OCI-LY1 (cell line): ENCODE measurements at regions not wholly inside any gene's neighbourhood (a gene's known extent, or its start where the extent isn't known, plus 50 kb on each side); places are given as distances from the start of the nearest gene placed in this dataset.

ENCODE experiments used
- H2AFZ ChIP-seq: fragments of 200-600 bp; sonication (generic), shearing (Covaris generic); 2 replicates; pipeline ENCODE4 v1.6.0; 2014; ENCODE audit warnings: antibody characterized with exemption, mild to moderate bottlenecking, low read length
- H3F3A ChIP-seq: fragments of 200-600 bp; sonication (generic), shearing (Covaris generic); 2 replicates; pipeline ENCODE4 v1.6.0; 2014; ENCODE audit warnings: mild to moderate bottlenecking, antibody characterized with exemption, low read length, moderate library complexity; ENCODE audit not compliant: insufficient read depth
- H3K27ac ChIP-seq: fragments of 200-600 bp; sonication (generic); 2 replicates; pipeline ENCODE4 v1.5.1; 2014; ENCODE audit warnings: low read length, mixed run types, mild to moderate bottlenecking, low read depth; ENCODE audit not compliant: poor library complexity, severe bottlenecking
- H3K27me3 ChIP-seq: fragments of 200-600 bp; sonication (generic); 2 replicates; pipeline ENCODE4 v1.6.0; 2014; ENCODE audit warnings: antibody characterized with exemption, mild to moderate bottlenecking, low read length, moderate library complexity; ENCODE audit not compliant: insufficient read depth
- H3K36me3 ChIP-seq: fragments of 200-600 bp; sonication (generic); 2 replicates; pipeline ENCODE4 v1.6.1; 2014; ENCODE audit warnings: mild to moderate bottlenecking, antibody characterized with exemption, low read length, moderate library complexity, mixed read lengths; ENCODE audit not compliant: insufficient read depth
- H3K4me1 ChIP-seq: fragments of 200-600 bp; sonication (generic); 2 replicates; pipeline ENCODE4 v1.5.1; 2014; ENCODE audit warnings: mild to moderate bottlenecking, low read length, moderate library complexity; ENCODE audit not compliant: insufficient read depth, severe bottlenecking
- H3K4me2 ChIP-seq: fragments of 200-600 bp; sonication (generic), shearing (Covaris generic); 2 replicates; pipeline ENCODE4 v1.6.1; 2014; ENCODE audit warnings: low read length
- H3K4me3 ChIP-seq: fragments of 200-600 bp; sonication (generic); 2 replicates; pipeline ENCODE4 v1.5.1; 2014; ENCODE audit warnings: low read length, low read depth, mild to moderate bottlenecking, mixed read lengths; ENCODE audit not compliant: poor library complexity, severe bottlenecking
- H3K79me2 ChIP-seq: fragments of 200-600 bp; shearing (Covaris generic); 2 replicates; pipeline ENCODE4 v1.6.1; 2016; ENCODE audit warnings: mixed run types, low read length, mixed read lengths; ENCODE audit not compliant: insufficient read depth
- H3K9ac ChIP-seq: fragments of 200-600 bp; sonication (generic), shearing (Covaris generic); 2 replicates; pipeline ENCODE4 v1.6.1; 2014; ENCODE audit warnings: mild to moderate bottlenecking, low read length, mixed read lengths
- H3K9me2 ChIP-seq: fragments of 200-600 bp; sonication (generic), shearing (Covaris generic); 2 replicates; pipeline ENCODE4 v1.6.1; 2014; ENCODE audit warnings: low read depth, mild to moderate bottlenecking, low read length, mixed read lengths
- H3K9me3 ChIP-seq: fragments of 200-600 bp; shearing (Covaris generic); 2 replicates; pipeline ENCODE4 v1.6.1; 2014; ENCODE audit warnings: low read length, mixed read lengths
- H4K20me1 ChIP-seq: fragments of 200-600 bp; sonication (generic), shearing (Covaris generic); 2 replicates; pipeline ENCODE4 v1.6.0; 2016; ENCODE audit warnings: mild to moderate bottlenecking, low read length; ENCODE audit not compliant: insufficient read depth
- CTCF ChIP-seq: fragments of 200-600 bp; sonication (generic), shearing (Covaris generic); IDR thresholded peaks from 2 replicates; pipeline ENCODE4 v1.5.1; 2017; ENCODE audit warnings: mild to moderate bottlenecking, antibody characterized with exemption, low read length, moderate library complexity, mixed read lengths
- EZH2 ChIP-seq: fragments of 200-600 bp; sonication (generic), shearing (Covaris generic); IDR thresholded peaks from 2 replicates; pipeline ENCODE4 v1.8.0; 2017; ENCODE audit warnings: borderline replicate concordance, mixed run types, mild to moderate bottlenecking, antibody characterized with exemption, low read length, moderate library complexity, mixed read lengths

DNA sequence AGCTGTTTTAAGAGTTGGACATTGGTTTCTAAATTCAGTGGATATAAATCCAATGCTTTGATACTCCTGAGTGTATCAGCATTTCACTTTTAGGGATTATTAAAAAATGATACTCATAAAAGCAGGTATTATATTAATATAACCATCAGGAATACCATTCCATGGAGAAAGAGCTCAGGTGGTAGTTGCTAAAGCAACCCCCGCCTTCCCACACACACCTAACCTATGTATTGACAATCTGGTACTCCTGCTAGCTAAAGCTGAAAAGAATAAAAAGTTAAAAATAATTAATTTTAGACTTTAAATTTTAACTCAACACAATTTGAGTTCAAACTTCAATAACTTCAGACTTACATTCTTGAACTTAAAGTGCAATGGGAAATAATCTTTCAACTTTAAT, 717.1 kb upstream of the HS3ST1 start:
- no peak for TF ChIP-seq EZH2
- TF ChIP-seq CTCF: no peak
- no peaks in the 10 kb centered on the region for H3F3A ChIP-seq
- H4K20me1 ChIP-seq: no peaks in the 10 kb centered on the region
- no peaks in the 10 kb centered on the region for H3K9me3 ChIP-seq
- H3K36me3 ChIP-seq: no peaks in the 10 kb centered on the region
- H3K9me2 ChIP-seq: no peaks in the 10 kb centered on the region
- no peak overlapping the region for H3K4me3 ChIP-seq
- no peaks in the 10 kb centered on the region for H3K79me2 ChIP-seq
- H3K27ac ChIP-seq: no peak overlapping the region
- H2AFZ ChIP-seq: no peak overlapping the region
- no peak overlapping the region for H3K9ac ChIP-seq
- no peaks in the 10 kb centered on the region for H3K27me3 ChIP-seq
- no peak overlapping the region for H3K4me2 ChIP-seq
- no peaks in the 10 kb centered on the region for H3K4me1 ChIP-seq

- TF ChIP-seq CTCF (no peak), EZH2 (no peak)
- no peaks in the 10 kb centered on the region for H3K9me3 ChIP-seq
Measured at GRCh38 chr4:12145106-12145505, 716.4 kb upstream of the HS3ST1 start.

DNA sequence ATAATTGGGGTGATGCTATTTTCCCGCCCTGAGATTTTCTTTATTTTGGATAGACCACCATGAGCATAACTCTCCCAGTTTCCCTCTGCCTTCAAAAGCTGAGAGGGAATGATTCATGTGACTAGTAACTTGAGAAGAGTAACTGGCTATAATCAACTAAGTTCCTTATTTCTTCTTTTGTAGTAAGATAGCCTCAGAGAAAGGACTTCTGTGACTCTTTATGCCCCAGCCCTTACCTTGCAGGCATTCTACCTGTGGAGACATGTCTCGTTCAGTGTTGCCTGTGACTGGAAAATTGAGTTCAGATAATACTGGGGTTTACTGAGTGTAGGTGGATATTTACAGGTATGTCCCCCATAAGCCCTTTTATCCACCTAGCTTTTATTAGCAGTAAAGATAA, 715.4 kb upstream of the HS3ST1 start:
- Histone ChIP-seq H3K36me3 (no peaks in the 10 kb centered on the region), H3K79me2 (no peaks in the 10 kb centered on the region), H3F3A (no peaks in the 10 kb centered on the region), H3K9ac (no peak overlapping the region), H3K27me3 (no peaks in the 10 kb centered on the region), H4K20me1 (no peaks in the 10 kb centered on the region), H3K4me1 (no peaks in the 10 kb centered on the region), H2AFZ (no peak overlapping the region), H3K4me3 (no peak overlapping the region), H3K4me2 (no peak overlapping the region), H3K27ac (no peak overlapping the region), H3K9me2 (no peaks in the 10 kb centered on the region), H3K9me3 (no peaks in the 10 kb centered on the region)
- TF ChIP-seq EZH2: no peak
- TF ChIP-seq CTCF: no peak

More at GRCh38 chr4:12145106-12145505, 716.4 kb upstream of the HS3ST1 start:
- H4K20me1 ChIP-seq: no peaks in the 10 kb centered on the region
- H3K27ac ChIP-seq: no peak overlapping the region
- no peaks in the 10 kb centered on the region for H3K9me2 ChIP-seq
- H3K4me2 ChIP-seq: no peak overlapping the region
- no peak overlapping the region for H3K9ac ChIP-seq
- H3F3A ChIP-seq: no peaks in the 10 kb centered on the region
- no peak overlapping the region for H2AFZ ChIP-seq
- H3K36me3 ChIP-seq: no peaks in the 10 kb centered on the region
- no peaks in the 10 kb centered on the region for H3K4me1 ChIP-seq
- no peaks in the 10 kb centered on the region for H3K79me2 ChIP-seq
- no peaks in the 10 kb centered on the region for H3K27me3 ChIP-seq
- no peak overlapping the region for H3K4me3 ChIP-seq
